ENCODE measurements at regions not wholly inside any gene's neighbourhood (a gene's known extent, or its start where the extent isn't known, plus 50 kb on each side); places are given as distances from the start of the nearest gene placed in this dataset.

- no peak for TF ChIP-seq PHF8 (conservative IDR thresholded peaks at IDR 0.05; ENCODE audit: low read depth, low read length)
- TF ChIP-seq HDAC6 (IDR thresholded peaks at IDR 0.05; ENCODE audit: low read depth, low read length): no peak
- no peak for TF ChIP-seq GTF2F1 (IDR thresholded peaks at IDR 0.05; ENCODE audit: borderline replicate concordance, low read depth, low read length)
- no peak for TF ChIP-seq SAP30 (IDR thresholded peaks at IDR 0.05; ENCODE audit: insufficient read depth, insufficient replicate concordance, low read length)
- TF ChIP-seq TAF7 (optimal IDR thresholded peaks at IDR 0.05; ENCODE audit: borderline replicate concordance, low read depth, low read length): no peak
- TF ChIP-seq CHD2 (IDR thresholded peaks at IDR 0.05; ENCODE audit: low read length): no peak
- TF ChIP-seq CBX5 (IDR thresholded peaks at IDR 0.05; ENCODE audit: low read depth, low read length): no peak
- no peak for TF ChIP-seq TCF12 (IDR thresholded peaks at IDR 0.05; ENCODE audit: low read depth, low read length)
- no peak for TF ChIP-seq E2F6 (IDR thresholded peaks at IDR 0.05)
- TF ChIP-seq ATF2 (IDR thresholded peaks at IDR 0.05; ENCODE audit: low read length): no peak
These were observed 236.3 kb downstream of the SEC14L1 start (continued) for GRCh38 chr17:77376795-77377709.
